ENCODE measurements at regions not wholly inside any gene's neighbourhood (a gene's known extent, or its start where the extent isn't known, plus 50 kb on each side); places are given as distances from the start of the nearest gene placed in this dataset.

DNA sequence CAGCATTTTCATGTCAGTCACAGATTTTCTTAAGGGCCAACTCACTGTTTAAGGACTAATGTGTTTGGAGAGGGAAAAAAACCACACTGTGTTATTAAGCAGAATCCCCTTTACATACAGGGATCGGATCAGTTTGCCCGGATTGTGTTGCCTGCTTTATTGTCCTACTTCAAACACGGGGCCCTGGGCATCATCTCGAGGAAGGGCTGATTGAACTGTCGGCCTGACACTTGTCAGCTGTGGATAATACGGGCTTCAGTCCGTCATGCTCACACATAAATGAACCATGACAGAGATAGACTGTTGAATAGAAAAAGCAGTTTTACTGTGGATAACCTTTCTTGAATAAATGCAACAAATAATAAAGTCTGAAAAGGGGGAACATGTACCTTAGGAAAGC lies 325.0 kb downstream of the ZSWIM6 start:
- Mint-ChIP-seq H3K27me3 (peaks cover 5% of the 10 kb centered on the region), H3K4me3 (no peak overlapping the region), H3K36me3 (no peaks in the 10 kb centered on the region), H3K9me3 (ENCODE audit: low read depth) (no peaks in the 10 kb centered on the region), H3K4me1 (ENCODE audit: low read depth) (no peaks in the 10 kb centered on the region), H3K27ac (no peak overlapping the region)

DNA sequence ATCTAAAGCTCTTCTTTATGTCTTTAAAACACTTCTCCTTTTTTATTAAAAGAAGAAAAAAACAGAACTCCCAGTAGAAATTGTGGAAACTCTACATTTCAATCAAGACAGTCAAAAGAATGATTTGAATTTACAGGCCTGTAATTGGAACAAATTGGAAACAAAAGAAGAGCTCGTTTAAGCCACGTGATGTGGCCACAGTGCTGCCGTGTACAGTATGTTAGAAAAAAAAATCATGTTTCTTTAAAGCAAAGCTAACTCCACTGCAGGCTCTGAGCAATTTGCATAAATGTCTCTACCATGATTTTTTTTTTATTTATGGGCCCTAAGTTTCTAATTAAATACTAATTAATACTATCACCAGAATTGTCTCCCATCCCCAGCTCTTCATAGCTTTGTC lies 325.6 kb downstream of the ZSWIM6 start:
- Mint-ChIP-seq H3K4me1 (ENCODE audit: low read depth) (no peaks in the 10 kb centered on the region), H3K9me3 (ENCODE audit: low read depth) (no peaks in the 10 kb centered on the region), H3K27me3 (peaks cover 5% of the 10 kb centered on the region), H3K27ac (no peak overlapping the region), H3K4me3 (no peak overlapping the region), H3K36me3 (no peaks in the 10 kb centered on the region)

DNA sequence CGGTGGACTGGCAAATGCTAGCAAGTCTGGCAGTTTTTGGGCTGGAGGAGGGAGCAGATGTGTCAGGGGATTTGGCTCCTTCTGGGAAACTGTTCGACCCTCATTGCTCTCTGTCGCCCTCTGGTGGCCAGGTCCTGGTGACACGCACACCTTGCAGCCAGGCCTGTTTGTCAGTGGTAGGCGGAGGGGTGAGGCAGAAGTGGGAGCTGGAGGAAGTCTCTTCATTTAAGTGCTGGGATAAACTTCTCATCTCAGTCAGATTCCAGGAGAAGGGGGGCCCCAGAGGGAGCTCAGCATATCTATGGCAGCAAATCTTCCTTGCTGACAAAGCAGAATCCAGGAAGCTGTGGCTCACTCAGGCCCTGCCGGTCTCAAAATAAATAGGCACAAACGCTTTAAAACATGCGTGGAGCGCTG lies 326.5 kb downstream of the ZSWIM6 start:
- no peaks in the 10 kb centered on the region for H3K4me1 Mint-ChIP-seq (ENCODE audit: low read depth)
- peaks cover 5% of the 10 kb centered on the region for H3K27me3 Mint-ChIP-seq
- H3K9me3 Mint-ChIP-seq (ENCODE audit: low read depth), result no peaks in the 10 kb centered on the region
- H3K36me3 Mint-ChIP-seq, result no peaks in the 10 kb centered on the region
- no peak overlapping the region for H3K4me3 Mint-ChIP-seq
- no peak overlapping the region for H3K27ac Mint-ChIP-seq

DNA sequence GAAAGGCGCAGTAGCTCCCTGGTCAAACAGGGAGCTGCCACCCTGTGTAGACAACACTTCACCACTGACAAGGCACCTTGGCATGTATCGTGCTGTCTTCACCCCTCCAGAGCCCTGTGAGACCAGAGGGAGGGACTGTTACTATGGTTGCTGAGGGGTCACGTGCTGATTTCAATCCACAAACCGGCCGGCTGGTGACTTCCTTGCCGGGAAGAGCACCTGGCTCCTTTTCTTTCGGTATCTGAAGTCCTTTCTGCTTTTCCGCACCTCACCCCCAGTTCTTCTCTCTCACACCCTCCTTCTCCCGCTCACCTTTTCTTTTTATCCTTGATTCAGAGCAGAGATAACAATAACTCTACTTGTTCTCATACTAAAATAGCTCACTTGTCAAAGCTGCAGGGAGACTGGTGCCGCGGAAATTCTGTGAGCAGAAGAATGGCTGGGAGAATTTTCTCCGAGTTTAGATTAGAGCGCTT lies 327.2 kb downstream of the ZSWIM6 start:
- Mint-ChIP-seq H3K36me3 (no peaks in the 10 kb centered on the region), H3K9me3 (ENCODE audit: low read depth) (no peaks in the 10 kb centered on the region), H3K27ac (no peak overlapping the region), H3K27me3 (peaks cover 5% of the 10 kb centered on the region), H3K4me1 (ENCODE audit: low read depth) (no peaks in the 10 kb centered on the region), H3K4me3 (no peak overlapping the region)

DNA sequence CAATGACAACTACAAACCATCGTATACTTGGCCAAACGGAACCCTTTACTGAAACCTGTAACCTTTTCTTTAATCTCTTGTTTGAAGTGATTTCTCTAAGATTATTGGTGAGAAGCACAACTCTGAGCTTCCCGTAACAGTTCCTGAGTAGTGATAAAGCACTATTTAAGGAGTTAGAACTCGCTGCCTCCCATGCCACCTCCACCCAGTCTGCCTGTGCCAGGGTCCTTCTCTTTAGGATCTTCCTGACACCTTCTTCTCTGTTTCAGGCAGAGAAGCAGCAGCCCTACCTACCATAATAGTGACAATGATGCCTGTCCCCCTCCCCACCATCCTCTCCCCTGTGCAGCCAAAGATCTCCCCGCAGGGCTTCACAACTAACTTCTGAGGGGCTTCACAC lies 330.6 kb downstream of the ZSWIM6 start:
- no peak overlapping the region for H3K27ac Mint-ChIP-seq
- H3K4me3 Mint-ChIP-seq, result no peak overlapping the region
- H3K27me3 Mint-ChIP-seq, result peaks cover 2% of the 10 kb centered on the region
- no peaks in the 10 kb centered on the region for H3K4me1 Mint-ChIP-seq (ENCODE audit: low read depth)
- no peaks in the 10 kb centered on the region for H3K9me3 Mint-ChIP-seq (ENCODE audit: low read depth)
- no peaks in the 10 kb centered on the region for H3K36me3 Mint-ChIP-seq

DNA sequence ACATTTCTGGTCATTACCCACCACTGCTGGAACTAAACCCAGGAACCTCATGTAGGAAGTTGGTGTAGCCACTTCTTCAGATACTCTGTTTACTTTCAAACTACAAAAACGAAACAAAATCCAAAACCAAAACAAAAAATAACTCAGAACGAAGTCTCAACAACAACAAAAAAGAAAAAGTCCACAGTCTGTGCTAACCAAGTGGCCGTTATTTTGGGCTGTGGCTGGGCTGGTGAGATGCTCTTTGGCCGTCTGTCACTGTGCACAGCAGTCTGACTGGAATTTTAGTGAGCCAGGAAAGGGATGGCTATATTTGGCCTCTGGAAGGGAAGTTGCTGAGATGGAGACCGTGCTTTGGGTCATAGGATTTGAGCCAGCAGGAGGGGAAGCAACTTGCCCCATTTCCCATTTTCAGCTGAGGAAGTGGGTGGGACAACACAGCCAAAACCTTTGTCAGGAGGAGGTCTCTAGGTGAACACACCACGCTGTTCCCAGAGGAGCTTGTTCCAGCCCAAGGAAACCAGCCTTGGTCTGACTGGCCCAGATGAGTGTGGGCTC lies 334.1 kb downstream of the ZSWIM6 start:
- H3K4me1 Mint-ChIP-seq (ENCODE audit: low read depth), result no peaks in the 10 kb centered on the region
- H3K36me3 Mint-ChIP-seq, result no peaks in the 10 kb centered on the region
- peaks cover 2% of the 10 kb centered on the region for H3K27me3 Mint-ChIP-seq
- H3K9me3 Mint-ChIP-seq (ENCODE audit: low read depth), result no peaks in the 10 kb centered on the region
- no peak overlapping the region for H3K27ac Mint-ChIP-seq
- no peak overlapping the region for H3K4me3 Mint-ChIP-seq

DNA sequence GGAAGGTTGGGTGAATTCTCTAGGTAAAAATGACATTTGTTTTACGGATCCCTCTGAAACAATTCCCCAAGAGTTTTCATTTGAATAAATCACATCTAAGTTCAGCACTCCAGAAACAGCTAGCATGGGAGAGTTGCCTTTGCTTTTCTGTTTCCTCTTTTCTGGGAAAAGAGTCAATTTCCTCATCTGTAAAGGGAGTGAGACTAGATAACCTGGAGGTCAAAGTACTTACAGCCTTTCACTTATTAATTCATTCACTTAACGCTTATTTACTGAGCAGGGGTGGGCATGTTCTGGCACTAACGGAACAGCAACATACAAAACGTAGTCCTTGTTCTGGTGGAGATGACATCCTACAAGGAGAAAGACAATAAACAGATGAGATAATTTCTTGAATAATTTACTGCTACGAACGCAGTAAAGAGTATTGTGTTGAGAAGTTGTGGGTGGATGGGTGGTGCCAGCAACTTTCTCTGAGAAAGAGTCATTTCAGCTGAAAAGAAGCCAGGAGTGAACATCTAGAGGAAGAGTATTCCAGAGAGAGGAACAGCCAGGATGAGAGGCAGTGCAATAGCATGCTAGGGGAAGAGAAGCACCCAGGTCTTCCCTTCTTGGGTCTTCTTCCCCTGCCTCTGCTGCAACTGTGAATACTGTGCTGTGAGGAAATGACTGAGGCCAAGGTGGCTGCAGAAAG lies 335.6 kb downstream of the ZSWIM6 start:
- Mint-ChIP-seq H3K4me1 (ENCODE audit: low read depth) (no peaks in the 10 kb centered on the region), H3K27ac (no peak overlapping the region), H3K9me3 (ENCODE audit: low read depth) (no peaks in the 10 kb centered on the region), H3K4me3 (no peak overlapping the region), H3K27me3 (peaks cover 2% of the 10 kb centered on the region), H3K36me3 (no peaks in the 10 kb centered on the region)

DNA sequence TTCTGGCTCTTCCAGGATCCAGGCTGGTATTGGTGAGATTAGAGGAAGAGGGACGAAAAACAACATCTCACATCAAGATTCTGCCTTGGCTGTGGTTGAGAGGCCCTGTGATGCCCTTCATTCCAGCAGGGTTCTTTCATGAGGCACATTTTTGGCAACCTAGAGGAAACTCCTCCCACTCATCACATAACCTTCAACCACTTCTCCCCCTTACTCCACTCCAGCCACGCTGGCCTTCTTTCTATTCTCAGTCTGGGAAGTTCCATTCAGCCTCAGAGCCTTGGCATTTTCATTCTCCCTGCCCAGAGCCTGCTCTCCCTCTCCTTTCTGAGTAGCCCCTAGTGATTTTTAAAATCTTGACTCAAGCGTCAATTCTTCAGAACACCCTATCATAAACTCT lies 337.5 kb downstream of the ZSWIM6 start:
- Mint-ChIP-seq H3K4me1 (ENCODE audit: low read depth) (no peaks in the 10 kb centered on the region), H3K36me3 (no peaks in the 10 kb centered on the region), H3K27me3 (peaks cover 4% of the 10 kb centered on the region)

DNA sequence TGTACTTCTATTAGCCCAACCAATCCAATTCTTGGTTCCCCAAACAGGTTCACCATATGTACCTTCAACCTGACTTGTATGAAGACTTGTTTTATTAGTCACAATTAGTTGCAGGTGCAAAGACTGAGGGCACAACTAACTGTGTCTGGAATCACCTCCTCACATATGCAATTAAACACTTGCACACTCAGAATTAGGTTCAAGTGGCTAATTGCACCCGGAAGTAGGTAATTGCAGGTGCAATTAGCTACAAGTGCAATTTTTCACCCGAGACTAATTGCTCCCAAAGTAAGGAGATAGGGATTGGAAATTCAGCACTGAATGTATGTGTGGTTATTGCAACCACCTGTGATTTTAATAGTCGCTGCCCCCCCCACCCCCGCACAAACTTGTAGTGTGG lies 338.9 kb downstream of the ZSWIM6 start:
- H3K27me3 Mint-ChIP-seq, result peaks cover 2% of the 10 kb centered on the region
- no peak overlapping the region for H3K4me3 Mint-ChIP-seq
- H3K36me3 Mint-ChIP-seq, result no peaks in the 10 kb centered on the region
- H3K4me1 Mint-ChIP-seq (ENCODE audit: low read depth), result no peaks in the 10 kb centered on the region
- no peak overlapping the region for H3K27ac Mint-ChIP-seq
- no peaks in the 10 kb centered on the region for H3K9me3 Mint-ChIP-seq (ENCODE audit: low read depth)

More for the DNA sequence above, 337.5 kb downstream of the ZSWIM6 start:
- no peaks in the 10 kb centered on the region for H3K9me3 Mint-ChIP-seq (ENCODE audit: low read depth)
- H3K4me3 Mint-ChIP-seq, result no peak overlapping the region
- H3K27ac Mint-ChIP-seq, result no peak overlapping the region

DNA sequence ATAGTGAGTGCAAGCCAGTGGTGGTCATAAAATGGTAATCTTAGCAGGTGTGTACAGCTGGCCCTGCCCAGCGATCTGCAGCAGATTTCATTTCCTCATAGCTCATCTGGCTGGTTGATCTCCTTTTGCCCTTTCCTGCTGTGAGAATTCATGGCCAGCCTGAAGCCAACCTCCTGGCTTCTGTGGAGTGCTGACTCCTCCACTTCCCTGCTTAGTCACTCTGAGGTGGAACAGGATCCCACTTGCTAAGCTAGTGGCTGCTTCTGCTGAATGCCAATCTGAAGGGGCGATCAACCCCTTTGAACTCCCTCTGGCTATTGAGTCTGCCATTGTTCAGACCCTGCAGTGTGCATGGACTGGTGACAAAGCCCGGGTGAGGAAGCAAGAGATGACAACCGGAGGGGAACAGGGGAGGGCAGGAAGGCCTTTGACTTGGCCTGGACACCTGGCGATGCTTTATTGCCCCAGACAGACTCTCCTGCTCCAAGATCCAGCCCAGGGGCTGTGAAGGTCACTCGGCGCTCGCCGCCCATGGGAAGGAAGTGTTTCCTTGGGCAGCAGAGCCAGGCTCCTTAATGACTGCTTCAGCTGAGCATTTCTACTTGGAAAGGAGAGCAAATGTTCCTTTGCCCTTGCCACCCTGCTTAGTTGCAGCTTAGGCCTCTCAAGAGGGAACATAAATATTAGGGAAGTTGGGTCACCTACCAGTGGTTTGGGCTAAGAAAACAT lies 341.1 kb downstream of the ZSWIM6 start:
- H3K4me3 Mint-ChIP-seq, result no peak overlapping the region
- H3K9me3 Mint-ChIP-seq (ENCODE audit: low read depth), result no peaks in the 10 kb centered on the region
- H3K27me3 Mint-ChIP-seq, result peaks cover 2% of the 10 kb centered on the region
- H3K36me3 Mint-ChIP-seq, result no peaks in the 10 kb centered on the region
- no peaks in the 10 kb centered on the region for H3K4me1 Mint-ChIP-seq (ENCODE audit: low read depth)
- H3K27ac Mint-ChIP-seq, result no peak overlapping the region

DNA sequence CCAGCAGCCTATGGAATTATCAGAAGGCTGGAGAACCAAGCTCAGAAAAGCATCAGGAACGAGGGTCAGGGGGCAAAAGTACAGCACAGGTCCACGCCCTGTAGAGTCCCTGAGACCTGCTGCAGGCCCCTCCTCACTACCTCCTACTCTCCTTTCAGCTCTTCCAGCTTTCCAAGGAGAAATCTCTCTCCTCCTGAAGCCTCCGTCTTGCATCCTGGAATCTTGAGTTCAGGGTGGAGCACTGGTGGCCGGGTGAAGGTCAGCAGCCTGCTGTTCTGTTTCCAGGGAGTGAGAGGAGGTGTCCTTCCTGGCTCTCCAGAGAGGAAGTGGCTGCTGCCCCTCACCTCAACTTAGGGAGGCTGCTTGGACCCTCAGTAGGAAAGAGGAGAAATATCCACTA lies 342.3 kb downstream of the ZSWIM6 start:
- Mint-ChIP-seq H3K4me1 (ENCODE audit: low read depth) (no peaks in the 10 kb centered on the region), H3K4me3 (no peak overlapping the region), H3K36me3 (no peaks in the 10 kb centered on the region), H3K9me3 (ENCODE audit: low read depth) (no peaks in the 10 kb centered on the region), H3K27me3 (peaks cover 2% of the 10 kb centered on the region), H3K27ac (no peak overlapping the region)

DNA sequence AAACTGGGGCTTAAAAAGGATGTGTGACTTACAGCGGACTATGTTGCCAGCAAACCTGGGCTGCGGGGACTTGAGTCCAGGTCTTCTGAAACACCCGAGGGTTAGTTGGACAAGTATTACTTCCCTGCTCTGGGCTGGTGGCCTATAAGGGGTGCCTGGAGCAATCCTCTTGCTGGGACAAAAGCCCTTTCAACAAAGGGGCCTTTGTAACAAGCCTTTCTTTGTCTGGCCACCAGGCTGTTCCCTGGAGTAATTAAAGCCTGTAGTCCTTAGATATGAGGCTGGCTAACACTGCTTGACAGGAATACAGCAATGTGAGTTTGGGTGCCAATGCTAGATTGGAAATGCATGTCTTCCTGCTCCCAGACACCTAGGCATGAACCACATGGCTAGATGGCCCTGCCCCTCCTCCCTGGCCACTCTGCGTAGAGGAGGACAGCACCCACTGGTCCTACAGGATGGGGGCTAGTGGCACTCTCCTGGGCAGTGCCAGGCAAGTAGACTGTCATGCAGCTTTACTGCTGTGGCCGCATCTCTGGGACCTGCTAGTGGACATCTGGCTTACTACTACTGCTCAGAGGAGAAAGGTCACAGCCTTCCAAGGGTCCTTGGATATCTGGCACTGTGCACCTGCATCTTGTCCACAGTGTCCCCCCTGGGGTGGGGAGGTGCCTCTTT lies 343.1 kb downstream of the ZSWIM6 start:
- Mint-ChIP-seq H3K9me3 (ENCODE audit: low read depth) (no peaks in the 10 kb centered on the region), H3K4me3 (no peak overlapping the region), H3K27me3 (peaks cover 5% of the 10 kb centered on the region), H3K27ac (no peak overlapping the region), H3K36me3 (no peaks in the 10 kb centered on the region), H3K4me1 (ENCODE audit: low read depth) (no peaks in the 10 kb centered on the region)

DNA sequence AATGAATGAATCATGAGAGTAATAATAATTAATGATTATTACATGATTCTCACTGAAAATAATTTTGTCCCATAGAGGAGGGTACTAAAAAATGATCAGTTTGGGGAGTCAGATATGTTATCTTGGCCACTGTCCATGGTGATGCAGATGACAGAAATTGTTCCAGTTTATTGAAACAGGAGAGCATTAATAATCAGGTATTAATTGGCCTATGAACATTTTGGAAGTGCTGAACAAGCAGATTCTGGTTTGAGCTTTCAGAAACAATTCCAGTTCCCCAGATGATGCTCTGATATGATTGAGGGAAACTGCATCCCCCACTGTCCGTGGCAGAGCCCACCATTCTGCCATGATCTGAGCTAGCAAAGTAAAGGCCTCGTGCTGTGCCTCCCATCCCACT lies 345.2 kb downstream of the ZSWIM6 start:
- Mint-ChIP-seq H3K9me3 (ENCODE audit: low read depth) (no peaks in the 10 kb centered on the region), H3K4me3 (no peak overlapping the region), H3K4me1 (ENCODE audit: low read depth) (no peaks in the 10 kb centered on the region), H3K27me3 (peaks cover 7% of the 10 kb centered on the region), H3K36me3 (no peaks in the 10 kb centered on the region), H3K27ac (no peak overlapping the region)

DNA sequence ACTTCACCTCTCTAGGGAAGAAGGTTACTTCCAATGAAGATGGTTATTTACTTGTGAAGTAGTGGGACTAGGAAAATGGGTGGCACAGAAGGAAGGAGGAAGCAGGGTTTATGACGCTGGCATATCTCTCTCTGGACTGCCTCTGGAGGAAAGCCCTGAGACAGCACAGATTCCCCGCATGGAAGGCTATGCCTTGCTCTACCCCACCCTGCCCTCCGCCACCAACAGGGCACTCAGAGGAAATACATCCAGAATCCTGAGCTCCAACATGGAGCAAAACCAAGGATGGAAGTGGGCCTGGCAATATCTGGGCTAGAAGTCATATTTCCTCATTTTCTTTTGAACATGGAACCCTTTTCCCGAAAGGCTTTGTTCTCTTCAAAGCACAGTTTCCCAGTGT lies 346.9 kb downstream of the ZSWIM6 start:
- H3K4me3 Mint-ChIP-seq, result no peak overlapping the region
- H3K9me3 Mint-ChIP-seq (ENCODE audit: low read depth), result no peaks in the 10 kb centered on the region
- no peak overlapping the region for H3K27ac Mint-ChIP-seq
- no peaks in the 10 kb centered on the region for H3K36me3 Mint-ChIP-seq
- peaks cover 7% of the 10 kb centered on the region for H3K27me3 Mint-ChIP-seq
- H3K4me1 Mint-ChIP-seq (ENCODE audit: low read depth), result no peaks in the 10 kb centered on the region

DNA sequence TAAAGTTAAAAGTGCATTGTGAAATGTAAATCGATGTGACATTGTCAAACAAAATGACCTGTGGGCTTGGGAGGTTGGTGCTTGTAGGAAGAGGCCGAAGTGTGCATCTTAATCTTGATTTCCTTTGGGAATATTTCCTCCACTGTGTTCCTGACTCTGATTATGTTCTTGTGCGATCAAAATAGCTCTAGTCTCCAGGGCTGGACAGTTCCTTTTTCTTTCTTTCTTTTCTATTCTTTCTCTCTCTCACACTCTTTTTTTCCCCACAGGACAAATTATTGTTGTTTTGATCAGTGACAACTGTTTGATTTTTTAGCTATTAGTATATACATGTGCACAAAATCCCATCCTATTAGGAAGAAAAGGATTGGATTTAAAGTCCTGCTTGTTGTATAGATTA lies 347.5 kb downstream of the ZSWIM6 start:
- H3K9me3 Mint-ChIP-seq (ENCODE audit: low read depth), result no peaks in the 10 kb centered on the region
- H3K36me3 Mint-ChIP-seq, result no peaks in the 10 kb centered on the region
- H3K4me3 Mint-ChIP-seq, result no peak overlapping the region
- H3K4me1 Mint-ChIP-seq (ENCODE audit: low read depth), result no peaks in the 10 kb centered on the region
- H3K27ac Mint-ChIP-seq, result no peak overlapping the region
- peaks cover 10% of the 10 kb centered on the region for H3K27me3 Mint-ChIP-seq
